HepG2 (cell line): ENCODE measurements at regions not wholly inside any gene's neighbourhood (a gene's known extent, or its start where the extent isn't known, plus 50 kb on each side); places are given as distances from the start of the nearest gene placed in this dataset.

Experiments
- ARHGAP35 ChIP-seq: sonication (generic); formaldehyde crosslinking; IDR thresholded peaks from 2 replicates; pipeline ENCODE4 v1.9.0; 2022; ENCODE audit warnings: mild to moderate bottlenecking, inconsistent platforms, moderate library complexity, missing genetic modification reagents, borderline replicate concordance
- CREM ChIP-seq, 2 experiments: sonication (generic) in 1 of 2; formaldehyde crosslinking in 1 of 2; IDR thresholded peaks; 2 replicates each; pipeline versions ENCODE4 v1.4.0 to v1.6.1; 2016 to 2020; ENCODE audit warnings: antibody characterized with exemption in 1 of 2, mild to moderate bottlenecking in 1 of 2, missing genetic modification reagents in 1 of 2
- KDM2A ChIP-seq: sonication (generic); formaldehyde crosslinking; IDR thresholded peaks from 2 replicates; pipeline ENCODE4 v1.4.0; 2020; ENCODE audit warnings: low read depth, missing genetic modification reagents, borderline replicate concordance
- LCORL ChIP-seq, 2 experiments: fragments of 450-650 bp in 1 of 2; sonication (generic) in 1 of 2; formaldehyde crosslinking in 1 of 2; IDR thresholded peaks; 2 replicates each; pipeline versions ENCODE4 v1.5.0 to v1.6.1; 2017 to 2020; ENCODE audit warnings: antibody characterized with exemption in 1 of 2, missing genetic modification reagents in 1 of 2
- MATR3 ChIP-seq: sonication (generic); formaldehyde crosslinking; IDR thresholded peaks from 2 replicates; pipeline ENCODE4 v1.4.0; 2020; ENCODE audit warnings: missing genetic modification reagents
- MBD4 ChIP-seq: IDR thresholded peaks from 2 replicates; pipeline ENCODE4 v1.6.1; 2012; ENCODE audit warnings: low read length, inconsistent platforms, borderline replicate concordance
- NR1H2 ChIP-seq: sonication (generic); formaldehyde crosslinking; IDR thresholded peaks from 2 replicates; pipeline ENCODE4 v1.8.1; 2022; ENCODE audit warnings: low read depth, missing genetic modification reagents, borderline replicate concordance
- SRF ChIP-seq: IDR thresholded peaks from 2 replicates; pipeline ENCODE4 v1.6.1; 2011; ENCODE audit warnings: mild to moderate bottlenecking, low read depth, low read length, moderate library complexity
- TEAD2 ChIP-seq: sonication (generic); formaldehyde crosslinking; IDR thresholded peaks from 2 replicates; pipeline ENCODE4 v1.9.0; 2021; ENCODE audit warnings: missing genetic modification reagents
- ZBTB21 ChIP-seq: sonication (generic); formaldehyde crosslinking; IDR thresholded peaks from 2 replicates; pipeline ENCODE4 v1.4.0; 2020; ENCODE audit warnings: missing genetic modification reagents
- ZFP36L2 ChIP-seq: sonication (generic); formaldehyde crosslinking; IDR thresholded peaks from 2 replicates; pipeline ENCODE4 v1.4.0; 2020; ENCODE audit warnings: missing genetic modification reagents
- ZNF12 ChIP-seq: sonication (generic); formaldehyde crosslinking; IDR thresholded peaks from 2 replicates; pipeline ENCODE4 v1.5.0; 2020; ENCODE audit warnings: missing genetic modification reagents
- ZNF296 ChIP-seq: sonication (generic); formaldehyde crosslinking; conservative IDR thresholded peaks from 2 replicates; pipeline ENCODE4 v1.5.0; 2020; ENCODE audit warnings: mild to moderate bottlenecking, missing genetic modification reagents
- ZNF326 ChIP-seq: sonication (generic); formaldehyde crosslinking; IDR thresholded peaks from 2 replicates; pipeline ENCODE4 v1.4.0; 2020; ENCODE audit warnings: missing genetic modification reagents, borderline replicate concordance
- ZNF333 ChIP-seq: sonication (generic); formaldehyde crosslinking; IDR thresholded peaks from 2 replicates; pipeline ENCODE4 v1.4.0; 2020; ENCODE audit warnings: mild to moderate bottlenecking, missing genetic modification reagents, borderline replicate concordance
- ZNF549 ChIP-seq: sonication (generic); formaldehyde crosslinking; IDR thresholded peaks from 2 replicates; pipeline ENCODE4 v1.5.0; 2020; ENCODE audit warnings: missing genetic modification reagents
- ZNF598 ChIP-seq: sonication (generic); formaldehyde crosslinking; IDR thresholded peaks from 2 replicates; pipeline ENCODE4 v1.5.1; 2020; ENCODE audit warnings: mild to moderate bottlenecking, missing genetic modification reagents, borderline replicate concordance
- ZSCAN22 ChIP-seq: sonication (generic); formaldehyde crosslinking; IDR thresholded peaks from 2 replicates; pipeline ENCODE4 v1.4.0; 2020; ENCODE audit warnings: mild to moderate bottlenecking, missing genetic modification reagents
- TF ChIP-seq, protein P1 (sequence below): sonication (generic); formaldehyde crosslinking; IDR thresholded peaks from 2 replicates; pipeline ENCODE4 v1.8.1; 2022; ENCODE audit warnings: low read depth, mild to moderate bottlenecking, missing genetic modification reagents
- TF ChIP-seq, protein P2 (sequence below): sonication (generic); formaldehyde crosslinking; IDR thresholded peaks from 2 replicates; pipeline ENCODE4 v1.5.0; 2020; ENCODE audit warnings: mild to moderate bottlenecking, low read depth, missing genetic modification reagents, borderline replicate concordance
- TF ChIP-seq, protein P3 (sequence below): sonication (generic); formaldehyde crosslinking; IDR thresholded peaks from 2 replicates; pipeline ENCODE4 v1.4.0; 2020; ENCODE audit warnings: missing genetic modification reagents, low read depth, mild to moderate bottlenecking, borderline replicate concordance
- TF ChIP-seq, protein P4 (sequence below): conservative IDR thresholded peaks from 2 replicates; pipeline ENCODE4 v1.6.1; 2018; ENCODE audit warnings: missing genetic modification reagents
- TF ChIP-seq, protein P5 (sequence below): sonication (generic); formaldehyde crosslinking; IDR thresholded peaks from 2 replicates; pipeline ENCODE4 v1.4.0; 2020; ENCODE audit warnings: missing genetic modification reagents, mild to moderate bottlenecking, borderline replicate concordance

DNA sequence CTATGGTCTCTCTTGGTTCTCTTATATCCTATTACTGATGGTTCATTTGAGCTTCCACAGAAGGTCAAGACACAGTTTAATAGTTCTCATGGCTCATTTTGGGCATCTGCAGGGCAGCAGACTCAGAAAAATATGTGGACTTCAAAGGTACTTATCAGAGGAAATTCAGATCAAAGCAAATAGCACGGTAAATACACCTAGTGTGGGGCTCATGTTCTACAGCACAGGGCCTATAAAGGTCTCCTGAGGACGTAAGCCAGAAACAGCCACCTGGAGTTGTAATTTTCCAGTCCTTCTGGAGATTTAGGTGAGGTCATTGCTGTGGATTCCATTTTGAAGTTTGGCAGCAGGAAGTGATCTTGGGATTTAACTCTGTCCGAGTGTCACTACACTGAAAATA, 134.5 kb upstream of the SGO1 start (continued):
- 0 out of 2 replicates have a peak, but pooled peaks have one; percentile 36 for TF ChIP-seq ZNF12 (CRISPR knock-in tag)
- 0 out of 2 replicates have a peak, but pooled peaks have one; percentile 12 for TF ChIP-seq LCORL (IDR thresholded peaks at IDR 0.05)
- peak; percentile 80 for TF ChIP-seq LCORL (CRISPR knock-in tag; IDR thresholded peaks at IDR 0.05)
- no peak for TF ChIP-seq ZNF549 (CRISPR knock-in tag)
- TF ChIP-seq, protein P1, sequence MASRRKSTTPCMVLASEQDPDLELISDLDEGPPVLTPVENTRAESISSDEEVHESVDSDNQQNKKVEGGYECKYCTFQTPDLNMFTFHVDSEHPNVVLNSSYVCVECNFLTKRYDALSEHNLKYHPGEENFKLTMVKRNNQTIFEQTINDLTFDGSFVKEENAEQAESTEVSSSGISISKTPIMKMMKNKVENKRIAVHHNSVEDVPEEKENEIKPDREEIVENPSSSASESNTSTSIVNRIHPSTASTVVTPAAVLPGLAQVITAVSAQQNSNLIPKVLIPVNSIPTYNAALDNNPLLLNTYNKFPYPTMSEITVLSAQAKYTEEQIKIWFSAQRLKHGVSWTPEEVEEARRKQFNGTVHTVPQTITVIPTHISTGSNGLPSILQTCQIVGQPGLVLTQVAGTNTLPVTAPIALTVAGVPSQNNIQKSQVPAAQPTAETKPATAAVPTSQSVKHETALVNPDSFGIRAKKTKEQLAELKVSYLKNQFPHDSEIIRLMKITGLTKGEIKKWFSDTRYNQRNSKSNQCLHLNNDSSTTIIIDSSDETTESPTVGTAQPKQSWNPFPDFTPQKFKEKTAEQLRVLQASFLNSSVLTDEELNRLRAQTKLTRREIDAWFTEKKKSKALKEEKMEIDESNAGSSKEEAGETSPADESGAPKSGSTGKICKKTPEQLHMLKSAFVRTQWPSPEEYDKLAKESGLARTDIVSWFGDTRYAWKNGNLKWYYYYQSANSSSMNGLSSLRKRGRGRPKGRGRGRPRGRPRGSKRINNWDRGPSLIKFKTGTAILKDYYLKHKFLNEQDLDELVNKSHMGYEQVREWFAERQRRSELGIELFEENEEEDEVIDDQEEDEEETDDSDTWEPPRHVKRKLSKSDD = no peak
- TF ChIP-seq NR1H2 (CRISPR knock-in tag) = no peak
- no peak for TF ChIP-seq ZNF333 (CRISPR knock-in tag)
- TF ChIP-seq ZNF326 (CRISPR knock-in tag) = no peak
- TF ChIP-seq, protein P2, sequence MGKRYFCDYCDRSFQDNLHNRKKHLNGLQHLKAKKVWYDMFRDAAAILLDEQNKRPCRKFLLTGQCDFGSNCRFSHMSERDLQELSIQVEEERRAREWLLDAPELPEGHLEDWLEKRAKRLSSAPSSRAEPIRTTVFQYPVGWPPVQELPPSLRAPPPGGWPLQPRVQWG (CRISPR knock-in tag) = no peak
- TF ChIP-seq, protein P3, sequence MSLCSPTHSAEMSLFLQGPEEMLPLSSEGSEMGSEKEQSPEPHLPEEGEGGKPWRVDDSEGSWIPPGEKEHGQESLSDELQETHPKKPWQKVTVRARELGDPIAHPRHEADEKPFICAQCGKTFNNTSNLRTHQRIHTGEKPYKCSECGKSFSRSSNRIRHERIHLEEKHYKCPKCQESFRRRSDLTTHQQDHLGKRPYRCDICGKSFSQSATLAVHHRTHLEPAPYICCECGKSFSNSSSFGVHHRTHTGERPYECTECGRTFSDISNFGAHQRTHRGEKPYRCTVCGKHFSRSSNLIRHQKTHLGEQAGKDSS (CRISPR knock-in tag) = no peak
- TF ChIP-seq ZNF598 (CRISPR knock-in tag) = no peak
- TF ChIP-seq, protein P4, sequence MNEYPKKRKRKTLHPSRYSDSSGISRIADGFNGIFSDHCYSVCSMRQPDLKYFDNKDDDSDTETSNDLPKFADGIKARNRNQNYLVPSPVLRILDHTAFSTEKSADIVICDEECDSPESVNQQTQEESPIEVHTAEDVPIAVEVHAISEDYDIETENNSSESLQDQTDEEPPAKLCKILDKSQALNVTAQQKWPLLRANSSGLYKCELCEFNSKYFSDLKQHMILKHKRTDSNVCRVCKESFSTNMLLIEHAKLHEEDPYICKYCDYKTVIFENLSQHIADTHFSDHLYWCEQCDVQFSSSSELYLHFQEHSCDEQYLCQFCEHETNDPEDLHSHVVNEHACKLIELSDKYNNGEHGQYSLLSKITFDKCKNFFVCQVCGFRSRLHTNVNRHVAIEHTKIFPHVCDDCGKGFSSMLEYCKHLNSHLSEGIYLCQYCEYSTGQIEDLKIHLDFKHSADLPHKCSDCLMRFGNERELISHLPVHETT (CRISPR knock-in tag) = no peak
- no peak for TF ChIP-seq ZNF296 (CRISPR knock-in tag)
- TF ChIP-seq ARHGAP35 (CRISPR knock-in tag) = no peak
- TF ChIP-seq SRF = no peak; the same call in 1 of the 2 replicates
- TF ChIP-seq MBD4 = peak; percentile 64; the same call in 1 of the 2 replicates
- TF ChIP-seq KDM2A (CRISPR knock-in tag) = no peak
- TF ChIP-seq TEAD2 (CRISPR knock-in tag) = no peak
- peak; percentile 68; the same call in 1 of the 2 replicates for TF ChIP-seq CREM (IDR thresholded peaks at IDR 0.05)
- no peak for TF ChIP-seq CREM (CRISPR knock-in tag; IDR thresholded peaks at IDR 0.05)
- TF ChIP-seq ZSCAN22 (CRISPR knock-in tag) = no peak
- TF ChIP-seq ZBTB21 (CRISPR knock-in tag) = peak; percentile 68; the same call in 1 of the 2 replicates
- TF ChIP-seq, protein P5, sequence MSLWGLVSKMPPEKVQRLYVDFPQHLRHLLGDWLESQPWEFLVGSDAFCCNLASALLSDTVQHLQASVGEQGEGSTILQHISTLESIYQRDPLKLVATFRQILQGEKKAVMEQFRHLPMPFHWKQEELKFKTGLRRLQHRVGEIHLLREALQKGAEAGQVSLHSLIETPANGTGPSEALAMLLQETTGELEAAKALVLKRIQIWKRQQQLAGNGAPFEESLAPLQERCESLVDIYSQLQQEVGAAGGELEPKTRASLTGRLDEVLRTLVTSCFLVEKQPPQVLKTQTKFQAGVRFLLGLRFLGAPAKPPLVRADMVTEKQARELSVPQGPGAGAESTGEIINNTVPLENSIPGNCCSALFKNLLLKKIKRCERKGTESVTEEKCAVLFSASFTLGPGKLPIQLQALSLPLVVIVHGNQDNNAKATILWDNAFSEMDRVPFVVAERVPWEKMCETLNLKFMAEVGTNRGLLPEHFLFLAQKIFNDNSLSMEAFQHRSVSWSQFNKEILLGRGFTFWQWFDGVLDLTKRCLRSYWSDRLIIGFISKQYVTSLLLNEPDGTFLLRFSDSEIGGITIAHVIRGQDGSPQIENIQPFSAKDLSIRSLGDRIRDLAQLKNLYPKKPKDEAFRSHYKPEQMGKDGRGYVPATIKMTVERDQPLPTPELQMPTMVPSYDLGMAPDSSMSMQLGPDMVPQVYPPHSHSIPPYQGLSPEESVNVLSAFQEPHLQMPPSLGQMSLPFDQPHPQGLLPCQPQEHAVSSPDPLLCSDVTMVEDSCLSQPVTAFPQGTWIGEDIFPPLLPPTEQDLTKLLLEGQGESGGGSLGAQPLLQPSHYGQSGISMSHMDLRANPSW (CRISPR knock-in tag) = no peak
- no peak for TF ChIP-seq ZFP36L2 (CRISPR knock-in tag)
- no peak for TF ChIP-seq MATR3 (CRISPR knock-in tag)
